BLaER1 treated with 17β-estradiol and CSF1 and Interleukin-3, amounts not matched to agents 10 nM and 100 nM (cell line): ENCODE measurements at regions not wholly inside any gene's neighbourhood (a gene's known extent, or its start where the extent isn't known, plus 50 kb on each side); places are given as distances from the start of the nearest gene placed in this dataset.

Source experiments
- H3K27ac ChIP-seq, 11 experiments: shearing (Covaris generic); formaldehyde crosslinking; 2 replicates each; pipeline ENCODE4 v1.8.1; 2022
- H3K27me3 ChIP-seq, 11 experiments: shearing (Covaris generic); formaldehyde crosslinking; 2 replicates each; pipeline ENCODE4 v1.8.1; 2022
- H3K36me3 ChIP-seq, 11 experiments: shearing (Covaris generic); formaldehyde crosslinking; 2 replicates each; pipeline ENCODE4 v1.8.1; 2022
- H3K4me1 ChIP-seq, 10 experiments: shearing (Covaris generic); formaldehyde crosslinking; 2 replicates each; pipeline ENCODE4 v1.8.1; 2022
- H3K4me2 ChIP-seq, 11 experiments: shearing (Covaris generic); formaldehyde crosslinking; 2 replicates each; pipeline ENCODE4 v1.8.1; 2022
- H3K4me3 ChIP-seq, 10 experiments: shearing (Covaris generic); formaldehyde crosslinking; 2 replicates each; pipeline ENCODE4 v1.8.1; 2022
- H3K9ac ChIP-seq, 11 experiments: shearing (Covaris generic); formaldehyde crosslinking; 2 replicates each; pipeline ENCODE4 v1.8.1; 2022
- H3K9me3 ChIP-seq, 11 experiments: shearing (Covaris generic); formaldehyde crosslinking; replicated peaks in 1 of 11; 2 replicates each; pipeline ENCODE4 v1.8.1; 2022
- H4K20me1 ChIP-seq, 11 experiments: shearing (Covaris generic); formaldehyde crosslinking; 2 replicates each; pipeline ENCODE4 v1.8.1; 2022
- Cebpa-rat ChIP-seq, 11 experiments: shearing (Covaris generic); IDR thresholded peaks; 2 replicates each; pipeline ENCODE4 v1.8.1; 2022

- Histone ChIP-seq H3K4me3 (no peak overlapping the region), H4K20me1 (peaks cover 0 to 8% (median 0%) of the 10 kb centered on the region in 11 experiments; a peak in 1 of 22 replicates), H3K4me2 (no peak overlapping the region), H3K9me3 (no peaks in the 10 kb centered on the region), H3K9ac (no peak overlapping the region), H3K27me3 (peaks cover 0 to 15% (median 12%) of the 10 kb centered on the region in 11 experiments; a peak in 11 of 22 replicates), H3K4me1 (peaks cover 11 to 25% (median 18%) of the 10 kb centered on the region in 10 experiments), H3K27ac (no peak overlapping the region), H3K36me3 (no peaks in the 10 kb centered on the region)
- no peak for TF ChIP-seq Cebpa-rat (IDR thresholded peaks at IDR 0.05)
These were observed 180.6 kb downstream of the FOXL1 start for GRCh38 chr16:86758932-86759331.

DNA sequence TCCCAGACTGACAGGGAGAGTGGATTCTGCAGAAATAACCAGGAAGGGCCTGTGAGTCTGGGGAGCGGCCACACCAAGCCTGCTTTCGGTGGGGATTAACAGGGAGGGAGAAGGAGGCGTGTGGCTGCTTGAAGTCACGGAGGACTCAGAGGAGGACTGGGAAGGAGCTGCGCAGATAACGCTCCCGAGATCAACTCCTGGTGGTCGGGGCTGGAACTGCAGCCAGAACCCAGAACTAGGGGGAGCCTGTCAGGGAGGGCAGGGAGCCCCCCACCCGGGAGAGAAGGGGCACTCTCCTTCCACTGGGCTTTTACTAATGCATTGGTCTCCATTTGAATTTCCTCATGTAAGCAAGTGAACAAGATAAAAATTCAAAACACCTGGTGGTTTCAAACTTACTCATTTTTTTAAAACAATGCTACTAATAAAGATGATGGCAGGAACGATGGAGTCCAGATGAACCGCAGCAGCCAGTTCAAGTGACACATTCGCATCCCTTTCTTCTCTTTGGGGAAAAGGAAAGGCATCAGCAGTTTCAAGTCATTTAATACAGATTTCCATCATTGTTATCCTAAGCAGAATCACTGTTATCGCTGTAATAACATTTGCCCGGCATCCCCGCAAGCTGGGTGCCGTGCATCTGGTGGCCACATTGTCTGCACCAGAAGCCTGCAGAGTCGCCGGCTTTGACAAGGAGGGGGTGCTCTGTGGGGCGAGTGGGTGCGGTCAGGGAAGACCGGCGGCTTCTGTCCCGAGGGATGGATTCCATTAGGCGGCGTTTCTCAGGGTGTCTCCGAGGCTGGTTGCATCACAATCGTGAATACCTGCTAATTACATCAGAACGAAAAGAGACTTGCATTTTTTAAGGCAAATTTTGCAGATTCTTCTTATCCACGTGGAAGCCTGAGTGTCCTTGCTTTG lies 183.0 kb downstream of the FOXL1 start:
- H3K4me3 ChIP-seq, result no peak overlapping the region
- peak overlapping the region in 5 of 11 experiments; percentile 14 to 37 (median 21); a peak in 4 of 22 replicates for H3K4me2 ChIP-seq
- peaks cover 11 to 23% (median 15%) of the 10 kb centered on the region in 10 experiments for H3K4me1 ChIP-seq
- no peaks in the 10 kb centered on the region for H3K9me3 ChIP-seq
- TF ChIP-seq Cebpa-rat (IDR thresholded peaks at IDR 0.05), result no peak
- peaks cover 0 to 8% (median 0%) of the 10 kb centered on the region in 11 experiments; a peak in 1 of 22 replicates for H4K20me1 ChIP-seq
- peaks cover 0 to 15% (median 12%) of the 10 kb centered on the region in 11 experiments; a peak in 11 of 22 replicates for H3K27me3 ChIP-seq
- H3K9ac ChIP-seq, result no peak overlapping the region
- no peak overlapping the region for H3K27ac ChIP-seq
- no peaks in the 10 kb centered on the region for H3K36me3 ChIP-seq

DNA sequence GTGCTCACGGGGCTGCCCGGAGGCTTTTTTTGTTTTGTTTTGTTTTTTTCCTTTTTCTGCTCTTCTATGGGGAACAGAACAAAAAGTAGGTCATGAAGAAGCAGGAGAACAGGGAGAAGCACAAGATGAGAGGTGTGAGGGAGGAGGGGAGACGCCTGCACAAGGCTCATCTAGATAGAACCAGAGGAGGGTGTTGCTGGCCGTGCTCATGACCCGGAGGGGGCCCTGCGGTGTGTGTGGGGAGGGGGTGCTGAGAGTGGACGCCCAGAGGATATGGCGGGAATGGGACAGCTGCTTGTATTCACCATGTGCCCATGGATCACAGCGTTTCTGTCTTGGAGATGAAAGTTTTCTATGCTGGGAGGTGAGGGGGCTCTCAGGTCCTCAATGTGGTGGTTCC lies 183.7 kb downstream of the FOXL1 start:
- H3K9ac ChIP-seq, result no peak overlapping the region
- H3K4me3 ChIP-seq, result no peak overlapping the region
- H3K9me3 ChIP-seq, result no peaks in the 10 kb centered on the region
- H3K27ac ChIP-seq, result no peak overlapping the region
- peaks cover 0 to 2% (median 0%) of the 10 kb centered on the region in 11 experiments; a peak in 1 of 22 replicates for H4K20me1 ChIP-seq
- H3K4me2 ChIP-seq, result peak overlapping the region in 5 of 11 experiments; percentile 14 to 37 (median 21); a peak in 3 of 22 replicates
- peaks cover 0 to 15% (median 12%) of the 10 kb centered on the region in 11 experiments; a peak in 11 of 22 replicates for H3K27me3 ChIP-seq
- peaks cover 6 to 16% (median 8%) of the 10 kb centered on the region in 10 experiments for H3K4me1 ChIP-seq
- TF ChIP-seq Cebpa-rat (IDR thresholded peaks at IDR 0.05), result no peak
- no peaks in the 10 kb centered on the region for H3K36me3 ChIP-seq

- no peaks in the 10 kb centered on the region for H3K36me3 ChIP-seq
- no peaks in the 10 kb centered on the region for H4K20me1 ChIP-seq
- no peak overlapping the region for H3K4me2 ChIP-seq
- no peak overlapping the region for H3K4me3 ChIP-seq
- peaks cover 0 to 8% (median 0%) of the 10 kb centered on the region in 10 experiments; a peak in 2 of 20 replicates for H3K4me1 ChIP-seq
- H3K27ac ChIP-seq, result no peak overlapping the region
- TF ChIP-seq Cebpa-rat (IDR thresholded peaks at IDR 0.05), result no peak
- peaks cover 0 to 15% (median 12%) of the 10 kb centered on the region in 11 experiments; a peak in 11 of 22 replicates for H3K27me3 ChIP-seq
- no peak overlapping the region for H3K9ac ChIP-seq
- no peaks in the 10 kb centered on the region for H3K9me3 ChIP-seq
These were observed 185.5 kb downstream of the FOXL1 start for GRCh38 chr16:86763819-86764218.

DNA sequence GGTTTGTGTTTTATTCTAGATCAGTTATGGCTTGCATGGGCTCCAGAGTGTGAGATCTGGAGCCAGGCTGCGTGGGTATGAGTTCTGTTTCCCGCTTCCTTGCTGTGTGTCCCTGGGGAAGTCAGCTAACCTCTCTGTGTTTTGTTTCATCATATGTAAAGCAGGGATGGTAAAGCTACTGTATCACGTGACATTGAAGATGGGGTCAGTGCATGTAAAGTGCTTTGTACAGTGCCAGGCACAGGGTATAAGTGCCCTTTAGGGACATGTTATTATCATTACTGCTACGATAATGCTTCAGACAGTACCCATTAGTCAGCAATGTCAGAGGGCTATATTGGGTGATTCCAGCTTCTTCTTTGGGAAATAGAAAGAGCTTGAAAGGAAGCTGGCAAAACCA lies 186.2 kb downstream of the FOXL1 start:
- Histone ChIP-seq H3K4me3 (no peak overlapping the region), H3K27ac (no peak overlapping the region), H3K9ac (no peak overlapping the region), H3K4me1 (peaks cover 0 to 8% (median 0%) of the 10 kb centered on the region in 10 experiments; a peak in 2 of 20 replicates), H3K36me3 (no peaks in the 10 kb centered on the region), H3K4me2 (no peak overlapping the region), H3K27me3 (peaks cover 0 to 15% (median 12%) of the 10 kb centered on the region in 11 experiments; a peak in 11 of 22 replicates), H3K9me3 (no peaks in the 10 kb centered on the region), H4K20me1 (no peaks in the 10 kb centered on the region)
- no peak for TF ChIP-seq Cebpa-rat (IDR thresholded peaks at IDR 0.05)

DNA sequence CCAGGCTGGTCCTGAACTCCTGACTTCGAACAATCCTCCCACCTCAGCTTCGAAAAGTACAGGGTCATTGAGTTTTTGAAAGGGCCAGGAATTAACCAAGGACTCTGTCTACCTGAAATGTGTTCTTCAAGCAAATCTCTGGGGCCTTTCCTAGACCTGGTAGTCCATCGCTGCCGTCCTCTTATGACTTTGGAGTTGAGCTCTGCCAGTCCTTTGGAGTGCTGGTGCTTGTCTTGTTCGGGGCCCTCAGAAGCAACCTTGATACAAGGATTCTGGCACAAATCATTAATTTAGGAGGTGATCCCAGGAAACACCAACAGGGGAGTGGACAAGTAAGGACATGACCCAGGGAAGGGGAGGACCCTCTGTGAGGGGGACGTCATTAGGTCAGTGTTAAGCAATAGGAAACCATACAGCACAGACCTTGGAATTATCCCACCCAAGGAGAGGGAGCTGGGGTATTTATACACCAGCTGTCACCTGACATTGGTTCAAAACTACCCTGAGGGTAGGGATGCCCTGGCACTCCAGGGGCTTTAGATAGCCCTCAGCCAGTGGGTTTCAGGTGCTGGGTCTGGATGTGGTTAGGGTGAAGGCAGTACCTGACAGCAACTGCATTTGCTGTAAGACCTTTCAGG lies 187.2 kb downstream of the FOXL1 start:
- H3K9me3 ChIP-seq, result no peaks in the 10 kb centered on the region
- H3K4me2 ChIP-seq, result no peak overlapping the region
- no peaks in the 10 kb centered on the region for H4K20me1 ChIP-seq
- no peak overlapping the region for H3K27ac ChIP-seq
- no peaks in the 10 kb centered on the region for H3K36me3 ChIP-seq
- TF ChIP-seq Cebpa-rat (IDR thresholded peaks at IDR 0.05), result no peak
- H3K4me3 ChIP-seq, result no peak overlapping the region
- peaks cover 0 to 8% (median 0%) of the 10 kb centered on the region in 10 experiments; a peak in 2 of 20 replicates for H3K4me1 ChIP-seq
- H3K27me3 ChIP-seq, result peaks cover 0 to 15% (median 12%) of the 10 kb centered on the region in 11 experiments; a peak in 11 of 22 replicates
- H3K9ac ChIP-seq, result no peak overlapping the region

DNA sequence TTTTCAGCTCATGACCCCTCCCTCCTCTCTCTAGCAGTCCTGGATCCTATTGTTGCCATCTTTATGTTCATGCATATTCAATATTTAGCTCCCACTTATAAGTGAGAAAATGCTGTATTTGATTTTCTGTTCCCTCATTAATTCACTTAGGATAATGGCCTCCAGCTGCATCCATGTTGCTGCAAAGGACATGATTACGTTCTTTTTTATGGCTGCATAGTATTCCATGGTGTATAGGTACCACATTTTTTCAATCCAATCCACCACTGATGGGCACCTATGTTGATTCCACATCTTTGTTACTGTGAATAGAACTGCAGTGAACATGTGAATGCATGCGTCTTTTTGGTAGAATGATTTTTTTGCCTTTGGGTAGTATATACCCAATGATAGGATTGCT lies 188.4 kb downstream of the FOXL1 start:
- Histone ChIP-seq H3K4me2 (no peak overlapping the region), H3K9me3 (no peaks in the 10 kb centered on the region), H4K20me1 (no peaks in the 10 kb centered on the region), H3K36me3 (no peaks in the 10 kb centered on the region), H3K27me3 (peaks cover 0 to 10% (median 6%) of the 10 kb centered on the region in 11 experiments; a peak in 11 of 22 replicates), H3K9ac (no peak overlapping the region), H3K27ac (no peak overlapping the region), H3K4me3 (no peak overlapping the region), H3K4me1 (peaks cover 0 to 4% (median 0%) of the 10 kb centered on the region in 10 experiments; a peak in 2 of 20 replicates)
- no peak for TF ChIP-seq Cebpa-rat (IDR thresholded peaks at IDR 0.05)

DNA sequence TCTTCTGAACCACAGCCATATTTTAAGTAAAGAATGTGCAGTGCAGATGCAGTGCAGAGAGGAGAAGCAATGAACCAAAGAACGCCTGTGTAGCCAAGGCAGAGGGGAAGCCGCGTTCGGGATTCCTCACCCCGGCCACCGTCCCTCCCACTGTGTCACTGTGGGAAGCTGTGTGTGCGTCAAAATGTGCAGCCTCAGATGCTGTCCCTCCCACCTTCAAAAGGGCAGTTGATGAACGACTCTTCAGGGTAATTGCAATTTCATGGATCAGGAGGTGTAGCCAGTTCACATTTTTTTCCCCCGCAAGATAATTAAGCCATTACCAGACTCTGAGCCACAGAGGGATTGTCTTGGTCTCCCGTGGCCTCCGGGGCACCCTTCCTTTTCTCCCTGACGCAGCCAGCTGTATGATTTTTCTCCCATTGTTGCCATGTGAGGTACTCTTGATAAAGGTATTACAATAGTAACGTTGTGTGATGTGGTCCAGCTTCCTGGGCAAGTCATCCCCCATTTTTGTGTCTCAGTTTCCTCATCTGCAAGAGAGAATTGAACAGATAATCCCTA lies 190.0 kb downstream of the FOXL1 start:
- Histone ChIP-seq H3K27ac (no peak overlapping the region), H3K9me3 (no peaks in the 10 kb centered on the region), H3K27me3 (no peaks in the 10 kb centered on the region), H3K36me3 (no peaks in the 10 kb centered on the region), H3K9ac (no peak overlapping the region), H3K4me2 (no peak overlapping the region), H4K20me1 (no peaks in the 10 kb centered on the region), H3K4me1 (peaks cover 0 to 5% (median 0%) of the 10 kb centered on the region in 10 experiments; a peak in 1 of 20 replicates), H3K4me3 (no peak overlapping the region)
- TF ChIP-seq Cebpa-rat (IDR thresholded peaks at IDR 0.05), result no peak

DNA sequence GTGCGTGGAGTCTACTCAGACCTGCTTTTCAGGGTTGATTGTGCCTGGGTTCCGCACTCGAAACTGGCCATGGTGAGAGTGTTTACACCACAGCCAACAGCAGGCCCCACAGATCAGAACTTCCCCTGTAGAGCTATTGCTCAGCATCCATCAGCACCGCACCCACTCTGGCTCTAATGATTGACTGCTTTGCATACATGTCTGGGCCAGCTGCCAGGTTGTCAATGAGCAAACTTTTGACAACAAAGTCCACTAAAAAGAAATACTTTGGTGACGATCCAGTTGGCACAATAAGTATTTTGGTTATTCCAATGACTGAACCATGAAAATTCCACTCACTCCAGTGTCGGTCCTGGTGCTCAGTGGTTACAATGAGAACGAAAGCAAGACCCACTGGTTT lies 190.7 kb downstream of the FOXL1 start:
- H3K36me3 ChIP-seq, result no peaks in the 10 kb centered on the region
- H3K4me1 ChIP-seq, result peaks cover 0 to 5% (median 0%) of the 10 kb centered on the region in 10 experiments; a peak in 1 of 20 replicates
- H3K4me3 ChIP-seq, result no peak overlapping the region
- H3K27me3 ChIP-seq, result no peaks in the 10 kb centered on the region
- H3K27ac ChIP-seq, result no peak overlapping the region
- H3K4me2 ChIP-seq, result no peak overlapping the region
- H3K9ac ChIP-seq, result no peak overlapping the region
- H4K20me1 ChIP-seq, result no peaks in the 10 kb centered on the region
- no peak for TF ChIP-seq Cebpa-rat (IDR thresholded peaks at IDR 0.05)
- H3K9me3 ChIP-seq, result no peaks in the 10 kb centered on the region
